AG04450 (cell line): ENCODE measurements at regions not wholly inside any gene's neighbourhood (a gene's known extent, or its start where the extent isn't known, plus 50 kb on each side); places are given as distances from the start of the nearest gene placed in this dataset.

ENCODE experiments used
- CTCF ChIA-PET: fragments of 300-600, 350-600 bp; formaldehyde crosslinking; extraction: SDS; loops from one replicate; lab custom pipeline; 2022; ENCODE audit warnings: antibody characterized with exemption, inconsistent platforms; lab: Charles Lee
- POLR2A ChIA-PET: fragments of 350-600 bp; formaldehyde crosslinking; extraction: SDS; loops from one replicate; lab custom pipeline; 2021; ENCODE audit warnings: antibody characterized with exemption, inconsistent platforms; lab: Yijun Ruan, JAX
- DNase-seq: peaks from one replicate; pipeline ENCODE4 v3.0.0-alpha.2; 2011; ENCODE audit warnings: low read depth, low spot score
- H3K27ac ChIP-seq: one replicate; pipeline ENCODE4 v1.5.1; 2012; ENCODE audit warnings: low read depth, low read length, control low read depth
- H3K27me3 ChIP-seq: one replicate; pipeline ENCODE4 v1.6.0; 2012; ENCODE audit warnings: low read length; ENCODE audit not compliant: control insufficient read depth, insufficient read depth
- H3K4me3 ChIP-seq: 2 replicates; pipeline ENCODE4 v1.5.1; 2011; ENCODE audit warnings: mild to moderate bottlenecking, low read depth, low read length, control low read depth
- H3K9me3 ChIP-seq: 2 replicates; pipeline ENCODE4 v1.5.1; 2012; ENCODE audit warnings: low read length; ENCODE audit not compliant: control insufficient read depth, insufficient read depth
- CTCF ChIP-seq: IDR thresholded peaks from 2 replicates; pipeline ENCODE4 v1.5.1; 2011; ENCODE audit warnings: low read depth, low read length, control low read depth, inconsistent platforms

- ChIA-PET POLR2A (no interaction called here), CTCF (no interaction called here)
- H3K27ac ChIP-seq = no peak overlapping the region
- H3K9me3 ChIP-seq = no peaks in the 10 kb centered on the region
- DNase-seq = no peak
- H3K27me3 ChIP-seq = no peaks in the 10 kb centered on the region
- TF ChIP-seq CTCF = no peak
- H3K4me3 ChIP-seq = no peak overlapping the region
Observed at GRCh38 chr7:45414226-45414625, 159.9 kb upstream of the ADCY1 start.

GRCh38 chr7:45415265-45415664, 158.9 kb upstream of the ADCY1 start:
- Histone ChIP-seq H3K9me3 (no peaks in the 10 kb centered on the region), H3K27ac (no peak overlapping the region), H3K27me3 (no peaks in the 10 kb centered on the region), H3K4me3 (no peak overlapping the region)
- ChIA-PET POLR2A (no interaction called here), CTCF (no interaction called here)
- TF ChIP-seq CTCF = no peak
- no peak for DNase-seq

- DNase-seq = no peak
- no peak for TF ChIP-seq CTCF
- Histone ChIP-seq H3K9me3 (no peaks in the 10 kb centered on the region), H3K27me3 (no peaks in the 10 kb centered on the region), H3K4me3 (no peak overlapping the region), H3K27ac (no peak overlapping the region)
- ChIA-PET POLR2A (no interaction called here), CTCF (no interaction called here)
Observed at GRCh38 chr7:45416846-45417245, 157.3 kb upstream of the ADCY1 start.

GRCh38 chr7:45417268-45417667, 156.9 kb upstream of the ADCY1 start:
- Histone ChIP-seq H3K27me3 (no peaks in the 10 kb centered on the region), H3K27ac (no peak overlapping the region), H3K9me3 (no peaks in the 10 kb centered on the region), H3K4me3 (no peak overlapping the region)
- no peak for DNase-seq
- ChIA-PET CTCF (no interaction called here), POLR2A (no interaction called here)
- TF ChIP-seq CTCF = no peak

GRCh38 chr7:45417735-45418134, 156.4 kb upstream of the ADCY1 start:
- no peaks in the 10 kb centered on the region for H3K9me3 ChIP-seq
- POLR2A ChIA-PET = no interaction called here
- CTCF ChIA-PET = no interaction called here
- no peak overlapping the region for H3K4me3 ChIP-seq
- DNase-seq = no peak
- no peak for TF ChIP-seq CTCF
- no peak overlapping the region for H3K27ac ChIP-seq
- no peaks in the 10 kb centered on the region for H3K27me3 ChIP-seq
